Uterus (tissue), 3 donors: ENCODE measurements at regions not wholly inside any gene's neighbourhood (a gene's known extent, or its start where the extent isn't known, plus 50 kb on each side); places are given as distances from the start of the nearest gene placed in this dataset.

ENCODE experiments used
- DNase-seq, 2 donors: peaks; one replicate each; pipeline ENCODE4 v3.0.0-alpha.2; 2019 to 2020
- H3K27ac ChIP-seq, 2 donors: fragments of 200-600 bp; sonication (generic); 1 replicate in 1 of 2; 2 replicates in 1 of 2; pipeline ENCODE4 v1.5.1; 2016 to 2018
- H3K27me3 ChIP-seq, 2 donors: fragments of 200-600 bp; sonication (generic); one replicate each; pipeline ENCODE4 v1.5.1; 2018 to 2019; ENCODE audit warnings: control low read depth in 1 of 2
- H3K36me3 ChIP-seq, 2 donors: fragments of 200-600 bp; sonication (generic); one replicate each; pipeline ENCODE4 v1.5.1; 2019; ENCODE audit warnings: control low read depth in 1 of 2
- H3K4me1 ChIP-seq, 2 donors: fragments of 200-600 bp; sonication (generic); one replicate each; pipeline ENCODE4 v1.5.1; 2018 to 2019; ENCODE audit warnings: control low read depth in 1 of 2
- H3K4me3 ChIP-seq, 2 donors: fragments of 200-600 bp; sonication (generic); 1 replicate in 1 of 2; 2 replicates in 1 of 2; pipeline ENCODE4 v1.5.1; 2018 to 2019; ENCODE audit warnings: mild to moderate bottlenecking in 1 of 2
- H3K9me3 ChIP-seq, 2 donors: fragments of 200-600 bp; sonication (generic); one replicate each; pipeline ENCODE4 v1.5.1; 2019; ENCODE audit warnings: control low read depth in 1 of 2
- POLR2A ChIP-seq, 2 donors: fragments of 450-650 bp; IDR thresholded peaks; one replicate each; pipeline ENCODE4 v1.6.1; 2016; ENCODE audit warnings: antibody characterized with exemption in 2 of 2, mild to moderate bottlenecking in 1 of 2, moderate library complexity in 1 of 2
- intact Hi-C: fragments of 100-400 bp; cut with DNase I; formaldehyde crosslinking; loops from one replicate; pipeline ENCODE4 v1.15.1; 2023; ENCODE audit warnings: low total_unique reads
- TF ChIP-seq, protein P1 (sequence below), 4 experiments: fragments of 200-600 bp in 2 of 4; fragments of 450-650 bp in 2 of 4; sonication (generic) in 2 of 4; IDR thresholded peaks; one replicate each; pipeline ENCODE4 v1.5.1; 2016 to 2019; ENCODE audit warnings: antibody characterized with exemption in 4 of 4, mild to moderate bottlenecking in 2 of 4, moderate library complexity in 1 of 4
- donor health status: DM: yes; HTN: yes; CAD: no.

DNA sequence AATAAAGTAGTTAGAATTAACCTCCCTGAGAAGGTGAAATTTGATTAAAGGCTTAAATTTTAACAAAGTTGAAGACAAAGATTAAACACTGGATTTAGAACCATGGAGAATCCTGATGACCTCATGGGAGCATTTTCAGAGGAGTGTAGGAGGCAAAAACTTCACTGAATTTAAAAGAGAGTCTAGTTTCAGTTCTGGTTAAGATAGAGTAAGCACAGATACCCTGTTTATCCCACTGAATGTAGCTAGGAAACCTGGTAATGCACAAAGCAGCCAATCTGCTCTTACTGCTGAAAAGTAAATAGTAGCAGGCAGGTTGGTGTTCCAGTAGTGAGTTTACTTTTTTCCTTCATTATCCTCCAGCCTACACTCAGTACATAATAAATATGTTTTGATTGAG lies 654.9 kb upstream of the SYT4 start:
- peak overlapping the region in 1 of 2 donors; percentile 71 for H3K27ac ChIP-seq
- intact Hi-C loops = no loop called here
- no peaks in the 10 kb centered on the region for H3K9me3 ChIP-seq
- peaks cover 0 to 6% of the 10 kb centered on the region in 2 donors for H3K4me1 ChIP-seq
- no peak for DNase-seq
- no peak overlapping the region for H3K4me3 ChIP-seq
- TF ChIP-seq, protein P1, sequence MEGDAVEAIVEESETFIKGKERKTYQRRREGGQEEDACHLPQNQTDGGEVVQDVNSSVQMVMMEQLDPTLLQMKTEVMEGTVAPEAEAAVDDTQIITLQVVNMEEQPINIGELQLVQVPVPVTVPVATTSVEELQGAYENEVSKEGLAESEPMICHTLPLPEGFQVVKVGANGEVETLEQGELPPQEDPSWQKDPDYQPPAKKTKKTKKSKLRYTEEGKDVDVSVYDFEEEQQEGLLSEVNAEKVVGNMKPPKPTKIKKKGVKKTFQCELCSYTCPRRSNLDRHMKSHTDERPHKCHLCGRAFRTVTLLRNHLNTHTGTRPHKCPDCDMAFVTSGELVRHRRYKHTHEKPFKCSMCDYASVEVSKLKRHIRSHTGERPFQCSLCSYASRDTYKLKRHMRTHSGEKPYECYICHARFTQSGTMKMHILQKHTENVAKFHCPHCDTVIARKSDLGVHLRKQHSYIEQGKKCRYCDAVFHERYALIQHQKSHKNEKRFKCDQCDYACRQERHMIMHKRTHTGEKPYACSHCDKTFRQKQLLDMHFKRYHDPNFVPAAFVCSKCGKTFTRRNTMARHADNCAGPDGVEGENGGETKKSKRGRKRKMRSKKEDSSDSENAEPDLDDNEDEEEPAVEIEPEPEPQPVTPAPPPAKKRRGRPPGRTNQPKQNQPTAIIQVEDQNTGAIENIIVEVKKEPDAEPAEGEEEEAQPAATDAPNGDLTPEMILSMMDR (IDR thresholded peaks at IDR 0.05) = no peak
- no peak for TF ChIP-seq POLR2A (IDR thresholded peaks at IDR 0.05)
- H3K36me3 ChIP-seq = no peaks in the 10 kb centered on the region
- no peaks in the 10 kb centered on the region for H3K27me3 ChIP-seq

DNA sequence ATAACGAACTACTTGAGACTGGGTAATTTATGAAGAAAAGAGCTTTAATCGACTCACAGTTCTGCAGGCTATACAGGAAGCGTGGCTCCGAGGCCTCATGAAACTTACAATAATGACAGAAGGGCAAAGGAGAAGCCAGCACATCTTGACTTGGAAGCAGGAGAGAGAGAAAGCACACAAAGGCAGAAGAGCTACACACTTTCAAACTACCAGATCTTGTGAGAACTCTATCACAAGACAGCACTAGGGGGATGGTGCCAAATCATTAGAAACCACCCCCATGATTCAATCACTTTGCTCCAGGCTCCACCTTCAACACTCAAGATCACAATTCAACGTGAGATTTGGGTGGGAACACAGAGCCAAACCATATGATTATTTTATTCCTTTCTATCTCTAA lies 655.9 kb upstream of the SYT4 start:
- H3K27ac ChIP-seq = peak overlapping the region in 1 of 2 donors; percentile 71
- no peaks in the 10 kb centered on the region for H3K9me3 ChIP-seq
- H3K27me3 ChIP-seq = no peaks in the 10 kb centered on the region
- H3K36me3 ChIP-seq = no peaks in the 10 kb centered on the region
- H3K4me3 ChIP-seq = no peak overlapping the region
- intact Hi-C loops = no loop called here
- peaks cover 0 to 6% of the 10 kb centered on the region in 2 donors for H3K4me1 ChIP-seq
- TF ChIP-seq, protein P1 (IDR thresholded peaks at IDR 0.05) = no peak
- TF ChIP-seq POLR2A (IDR thresholded peaks at IDR 0.05) = no peak
- DNase-seq = no peak

DNA sequence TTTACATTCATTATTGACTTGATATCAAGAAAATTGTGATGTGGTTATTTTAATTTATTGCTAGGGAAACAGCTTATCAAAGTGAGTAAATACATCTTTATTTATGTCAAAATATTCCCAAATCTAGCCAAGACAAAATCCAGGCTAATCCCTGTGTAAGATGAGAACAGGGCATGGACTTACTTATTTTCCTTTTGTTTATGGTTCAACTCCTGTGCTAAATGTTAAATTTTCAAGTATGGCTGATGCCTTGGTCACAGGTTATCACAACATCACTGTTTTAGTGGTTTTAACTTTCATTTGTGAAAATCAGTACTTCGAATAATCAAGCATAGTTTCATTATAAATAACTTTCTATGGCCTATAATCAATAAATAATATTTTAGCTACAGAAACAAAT lies 657.0 kb upstream of the SYT4 start:
- TF ChIP-seq, protein P1 (IDR thresholded peaks at IDR 0.05) = no peak
- no peak for TF ChIP-seq POLR2A (IDR thresholded peaks at IDR 0.05)
- H3K27ac ChIP-seq = peak overlapping the region; percentile 58 to 71
- H3K36me3 ChIP-seq = no peaks in the 10 kb centered on the region
- peaks cover 0 to 6% of the 10 kb centered on the region in 2 donors for H3K4me1 ChIP-seq
- H3K4me3 ChIP-seq = no peak overlapping the region
- no peak for DNase-seq
- no peaks in the 10 kb centered on the region for H3K9me3 ChIP-seq
- intact Hi-C loops = no loop called here
- H3K27me3 ChIP-seq = no peaks in the 10 kb centered on the region

DNA sequence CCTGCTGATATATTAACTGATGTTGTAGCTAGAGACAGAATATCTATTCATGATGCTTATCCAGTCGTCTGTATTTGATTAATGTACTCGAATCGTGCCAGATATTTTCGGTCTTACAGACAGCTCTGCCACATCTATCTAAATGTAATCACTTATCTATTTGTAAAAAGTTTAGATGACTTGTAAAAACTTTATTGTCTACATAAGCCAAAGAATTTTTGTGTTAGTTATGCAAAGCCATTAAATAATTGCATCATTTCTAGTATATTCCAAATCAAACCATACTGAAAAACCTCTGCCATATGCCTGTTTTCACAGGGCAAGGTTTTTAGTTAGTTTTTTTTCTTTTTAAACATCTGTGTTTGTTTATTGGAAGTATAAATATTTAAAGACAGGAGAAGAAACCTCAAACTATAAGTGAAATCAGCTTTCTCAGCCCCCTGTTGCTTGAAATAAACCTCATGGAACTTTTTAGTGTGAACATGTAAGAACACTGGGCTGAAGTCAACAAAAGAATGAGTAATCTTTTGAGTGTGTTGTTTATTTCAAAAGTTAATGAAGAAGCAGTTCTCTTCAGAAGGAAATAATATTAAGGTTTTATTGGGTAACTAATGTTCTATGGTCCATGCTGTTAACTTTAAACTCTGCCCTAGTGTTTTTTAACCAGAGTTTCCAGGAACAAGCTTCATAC lies 657.6 kb upstream of the SYT4 start:
- H3K27me3 ChIP-seq = no peaks in the 10 kb centered on the region
- intact Hi-C loops = no loop called here
- TF ChIP-seq POLR2A (IDR thresholded peaks at IDR 0.05) = no peak
- TF ChIP-seq, protein P1 (IDR thresholded peaks at IDR 0.05) = no peak
- no peaks in the 10 kb centered on the region for H3K9me3 ChIP-seq
- peak overlapping the region; percentile 58 to 71 for H3K27ac ChIP-seq
- H3K4me3 ChIP-seq = no peak overlapping the region
- DNase-seq = no peak
- peaks cover 0 to 6% of the 10 kb centered on the region in 2 donors for H3K4me1 ChIP-seq
- H3K36me3 ChIP-seq = no peaks in the 10 kb centered on the region

DNA sequence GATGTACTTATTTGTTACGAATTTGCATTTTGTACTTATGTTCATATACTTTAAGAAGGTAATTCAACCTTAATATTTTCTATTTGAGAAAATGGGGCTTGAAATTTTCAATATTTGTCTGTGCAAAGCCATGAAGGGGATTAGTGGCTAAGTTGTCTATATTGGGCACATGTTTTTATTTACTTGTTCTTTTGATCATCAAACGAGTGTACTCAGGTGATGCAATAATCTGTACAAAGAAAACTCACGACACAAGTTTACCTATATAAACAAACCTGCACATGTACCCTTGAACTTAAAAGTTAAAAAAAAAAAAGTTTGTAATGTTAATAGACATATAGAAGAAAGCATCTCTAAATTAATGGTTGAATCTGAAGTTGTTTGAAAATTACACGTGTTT lies 658.9 kb upstream of the SYT4 start:
- Histone ChIP-seq H3K27ac (peak overlapping the region in 1 of 2 donors; percentile 71), H3K9me3 (no peaks in the 10 kb centered on the region), H3K4me1 (peaks cover 0 to 6% of the 10 kb centered on the region in 2 donors), H3K27me3 (no peaks in the 10 kb centered on the region), H3K36me3 (no peaks in the 10 kb centered on the region), H3K4me3 (no peak overlapping the region)
- TF ChIP-seq, protein P1 (IDR thresholded peaks at IDR 0.05) = no peak
- no peak for TF ChIP-seq POLR2A (IDR thresholded peaks at IDR 0.05)
- no peak for DNase-seq
- intact Hi-C loops = no loop called here
